Activated naive CD8-positive, alpha-beta T cell treated with anti-CD3 and anti-CD28 coated beads for 36 hours (primary cell): ENCODE measurements at regions not wholly inside any gene's neighbourhood (a gene's known extent, or its start where the extent isn't known, plus 50 kb on each side); places are given as distances from the start of the nearest gene placed in this dataset.

Experiments
- DNase-seq: peaks from one replicate; pipeline ENCODE4 v3.0.0; 2021
- H3K27ac Mint-ChIP-seq: one replicate; pipeline ENCODE4 v1.8.0; 2022; ENCODE audit warnings: mild to moderate bottlenecking, moderate library complexity, mixed read lengths
- H3K27me3 Mint-ChIP-seq: one replicate; pipeline ENCODE4 v1.8.0; 2022; ENCODE audit warnings: mild to moderate bottlenecking, mixed read lengths
- H3K36me3 Mint-ChIP-seq: one replicate; pipeline ENCODE4 v1.8.0; 2021; ENCODE audit warnings: mild to moderate bottlenecking, mixed read lengths
- H3K4me1 Mint-ChIP-seq: one replicate; pipeline ENCODE4 v1.8.0; 2021; ENCODE audit warnings: mixed read lengths
- H3K4me3 Mint-ChIP-seq: one replicate; pipeline ENCODE4 v1.8.0; 2022; ENCODE audit warnings: mild to moderate bottlenecking, moderate library complexity, mixed read lengths
- H3K9me3 Mint-ChIP-seq: one replicate; pipeline ENCODE4 v1.8.0; 2022; ENCODE audit warnings: mixed read lengths

DNA sequence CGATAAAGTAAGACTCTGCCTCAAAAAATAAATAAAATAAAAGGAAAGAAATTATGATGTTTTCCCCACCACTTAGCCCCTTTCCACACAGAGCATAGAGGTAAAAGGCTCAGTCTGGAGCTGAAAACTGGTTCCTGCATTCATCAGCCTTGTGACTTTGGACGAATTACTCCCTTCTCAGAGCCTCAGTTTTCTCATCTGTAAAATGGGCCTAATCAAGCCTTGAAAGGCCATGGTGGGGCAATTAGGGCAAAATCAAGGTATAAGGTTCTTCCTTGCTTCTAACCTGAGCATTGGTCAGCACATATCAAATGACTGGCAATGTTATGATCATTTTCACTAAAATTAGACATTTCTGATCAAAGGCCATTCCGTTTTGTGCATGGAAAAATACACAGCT is 417.7 kb downstream of the MN1 start:
- DNase-seq, result no peak
- H3K36me3 Mint-ChIP-seq, result no peaks in the 10 kb centered on the region
- H3K4me1 Mint-ChIP-seq, result no peaks in the 10 kb centered on the region
- H3K4me3 Mint-ChIP-seq, result no peak overlapping the region
- H3K9me3 Mint-ChIP-seq, result no peaks in the 10 kb centered on the region
- H3K27ac Mint-ChIP-seq, result no peak overlapping the region
- H3K27me3 Mint-ChIP-seq, result peaks cover 18% of the 10 kb centered on the region

DNA sequence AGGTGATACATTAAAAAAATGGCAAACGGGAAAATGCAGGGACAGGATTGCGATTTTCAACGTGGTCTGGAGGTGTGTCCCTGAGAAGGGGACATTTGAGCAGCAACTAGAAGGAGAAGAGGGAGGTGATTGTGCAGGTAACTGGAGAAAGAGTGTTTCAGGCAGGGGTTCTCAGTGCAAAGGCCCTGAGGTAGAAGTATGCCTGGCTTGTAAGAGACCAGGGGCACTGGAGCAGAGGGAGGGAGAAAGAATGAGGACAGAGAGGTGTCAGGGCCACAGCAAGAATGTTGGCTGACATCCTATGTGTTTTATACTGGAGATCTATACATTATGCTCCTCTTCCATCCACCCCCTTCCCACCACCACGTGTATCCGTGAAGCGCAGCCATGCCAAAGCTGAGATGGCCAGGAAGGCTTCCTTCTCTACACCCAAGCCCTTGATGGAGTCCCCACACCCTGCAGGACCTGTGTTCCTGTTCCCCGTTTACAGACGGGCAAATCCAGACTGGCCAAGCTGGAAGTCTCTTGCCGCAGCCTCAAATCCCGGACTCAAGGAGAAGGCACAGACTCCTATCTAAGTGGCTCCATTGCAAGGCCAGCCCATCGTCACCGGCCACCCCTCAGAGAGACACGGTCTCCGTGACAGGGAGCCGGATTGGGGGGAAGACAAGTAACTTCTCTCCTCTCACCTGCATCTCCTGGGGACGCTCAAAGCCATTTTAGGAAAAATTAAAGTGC is 416.1 kb downstream of the MN1 start:
- Mint-ChIP-seq H3K27ac (no peak overlapping the region), H3K36me3 (no peaks in the 10 kb centered on the region), H3K27me3 (peaks cover 19% of the 10 kb centered on the region), H3K9me3 (no peaks in the 10 kb centered on the region), H3K4me1 (no peaks in the 10 kb centered on the region), H3K4me3 (no peak overlapping the region)
- DNase-seq, result no peak

DNA sequence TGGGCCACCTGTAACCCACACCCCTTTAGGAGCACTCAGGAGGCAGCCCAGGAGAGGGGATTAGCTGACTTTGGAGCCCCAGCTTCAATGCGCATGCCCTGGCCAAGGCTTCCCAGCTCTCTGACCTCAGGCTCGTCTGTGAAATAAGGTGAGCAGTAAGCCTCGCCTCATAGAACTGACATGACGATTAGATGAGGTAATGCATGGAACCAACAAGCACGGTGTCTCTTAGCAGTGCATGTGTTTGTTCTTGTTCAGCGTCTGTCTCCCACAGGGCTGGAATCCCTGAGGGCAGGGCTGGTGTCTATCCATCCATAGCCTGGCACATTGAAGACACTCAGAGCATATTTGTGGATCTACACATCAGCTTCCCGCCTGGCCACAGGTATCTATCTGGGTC is 415.4 kb downstream of the MN1 start:
- no peak overlapping the region for H3K4me3 Mint-ChIP-seq
- no peak overlapping the region for H3K27ac Mint-ChIP-seq

DNA sequence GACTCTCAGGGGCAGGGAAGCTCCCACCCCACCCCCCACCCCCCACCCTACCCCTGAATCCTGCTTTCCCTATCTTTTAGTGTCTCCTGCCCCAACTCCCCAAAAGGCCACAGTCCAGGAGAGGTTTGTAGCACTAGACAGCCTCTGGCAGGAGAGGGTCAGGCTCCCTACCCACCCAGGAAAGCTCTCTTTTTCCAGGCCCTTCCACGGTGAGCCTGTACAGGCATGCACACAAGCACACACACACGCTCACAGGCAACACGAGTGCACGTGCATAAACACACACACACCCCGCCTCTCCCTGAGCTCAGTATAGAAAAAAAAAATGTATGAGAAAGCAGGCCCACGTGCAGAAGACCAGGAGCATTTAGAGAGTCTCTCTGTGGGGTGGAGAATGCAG is 414.0 kb downstream of the MN1 start:
- DNase-seq, result no peak
- peaks cover 14% of the 10 kb centered on the region for H3K27me3 Mint-ChIP-seq
- H3K4me1 Mint-ChIP-seq, result no peaks in the 10 kb centered on the region
- H3K36me3 Mint-ChIP-seq, result no peaks in the 10 kb centered on the region
- H3K9me3 Mint-ChIP-seq, result no peaks in the 10 kb centered on the region
- H3K4me3 Mint-ChIP-seq, result no peak overlapping the region
- H3K27ac Mint-ChIP-seq, result no peak overlapping the region

More for the DNA sequence above, 415.4 kb downstream of the MN1 start:
- no peaks in the 10 kb centered on the region for H3K9me3 Mint-ChIP-seq
- peaks cover 19% of the 10 kb centered on the region for H3K27me3 Mint-ChIP-seq
- no peaks in the 10 kb centered on the region for H3K36me3 Mint-ChIP-seq
- DNase-seq, result no peak
- H3K4me1 Mint-ChIP-seq, result no peaks in the 10 kb centered on the region

DNA sequence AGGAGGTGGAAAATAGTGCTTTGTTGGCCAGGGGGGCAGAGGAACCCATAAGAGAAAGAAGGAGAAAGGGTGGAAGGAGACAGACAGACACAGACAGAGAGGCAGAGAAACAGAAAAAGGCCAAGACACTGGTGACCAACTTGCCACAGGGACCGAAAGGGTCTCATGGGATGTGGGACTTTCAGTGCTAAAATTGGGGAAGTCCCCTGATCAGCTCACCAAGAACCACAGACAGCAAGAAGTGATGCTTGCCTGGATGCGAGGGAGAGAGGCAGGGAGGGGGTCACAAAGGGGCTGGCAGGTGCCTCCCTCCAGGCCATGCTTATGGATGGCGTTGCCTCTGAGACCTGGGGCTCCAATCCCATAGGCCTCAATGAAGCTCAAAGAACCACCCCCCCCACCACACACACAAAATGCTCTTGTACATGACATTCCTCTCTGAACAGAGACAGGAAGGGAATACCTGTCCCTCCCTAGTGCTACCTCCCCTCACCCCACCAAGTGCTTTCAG is 413.4 kb downstream of the MN1 start:
- peaks cover 14% of the 10 kb centered on the region for H3K27me3 Mint-ChIP-seq
- H3K4me1 Mint-ChIP-seq, result no peaks in the 10 kb centered on the region
- no peak overlapping the region for H3K27ac Mint-ChIP-seq
- no peaks in the 10 kb centered on the region for H3K36me3 Mint-ChIP-seq
- DNase-seq, result no peak
- H3K4me3 Mint-ChIP-seq, result no peak overlapping the region
- H3K9me3 Mint-ChIP-seq, result no peaks in the 10 kb centered on the region

DNA sequence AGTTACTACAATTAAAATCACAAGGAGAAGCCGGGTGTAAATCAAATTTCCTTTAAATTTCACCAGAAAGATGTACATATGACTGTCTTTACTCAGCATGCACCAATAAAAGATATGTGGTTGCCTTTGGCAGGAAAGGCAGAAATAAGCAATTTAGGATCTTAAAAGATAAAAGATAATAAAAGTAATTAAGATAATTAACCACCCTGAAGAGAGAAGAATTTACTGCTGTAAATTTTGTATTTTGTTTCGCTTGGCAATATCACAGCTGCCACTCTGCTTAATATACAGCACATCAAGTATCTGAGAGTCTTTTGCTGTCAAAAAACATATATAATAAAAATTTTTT is 411.9 kb downstream of the MN1 start:
- H3K27me3 Mint-ChIP-seq, result peaks cover 12% of the 10 kb centered on the region
- H3K4me1 Mint-ChIP-seq, result no peaks in the 10 kb centered on the region
- H3K9me3 Mint-ChIP-seq, result no peaks in the 10 kb centered on the region
- DNase-seq, result no peak
- H3K4me3 Mint-ChIP-seq, result no peak overlapping the region
- H3K36me3 Mint-ChIP-seq, result no peaks in the 10 kb centered on the region
- no peak overlapping the region for H3K27ac Mint-ChIP-seq

DNA sequence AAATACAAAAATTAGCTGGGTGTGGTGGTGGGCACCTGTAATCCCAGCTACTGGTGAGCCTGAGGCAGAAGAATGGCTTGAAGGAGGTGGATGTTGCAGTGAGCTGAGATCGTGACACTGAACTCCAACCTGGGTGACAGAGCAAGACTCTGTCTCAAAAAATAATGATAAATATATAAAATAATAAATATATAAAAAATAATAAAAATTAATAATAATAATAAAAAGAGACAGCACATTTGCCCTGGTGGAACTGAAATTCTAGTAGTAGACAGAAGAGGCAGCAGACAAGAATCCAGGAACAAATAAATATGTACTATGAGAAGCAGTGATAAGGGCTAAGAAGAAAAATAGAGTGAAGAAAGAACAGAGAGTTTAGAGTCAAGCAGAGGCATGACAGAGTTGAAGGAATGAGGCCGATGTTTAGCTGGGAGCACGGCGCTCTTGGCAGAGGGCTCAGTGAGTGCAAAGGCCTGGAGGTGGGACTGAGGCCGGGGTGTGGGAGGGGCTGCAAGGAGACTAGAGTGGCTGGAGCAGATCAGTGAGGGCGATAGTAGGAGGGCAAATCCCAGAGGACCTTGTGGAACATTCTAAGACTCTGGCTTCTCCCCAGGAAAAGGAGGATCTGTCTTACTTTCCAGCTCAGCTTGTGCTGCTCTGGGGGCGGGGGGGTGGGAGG is 410.3 kb downstream of the MN1 start:
- no peaks in the 10 kb centered on the region for H3K9me3 Mint-ChIP-seq
- no peak overlapping the region for H3K4me3 Mint-ChIP-seq
- H3K4me1 Mint-ChIP-seq, result no peaks in the 10 kb centered on the region
- peaks cover 14% of the 10 kb centered on the region for H3K27me3 Mint-ChIP-seq
- H3K36me3 Mint-ChIP-seq, result no peaks in the 10 kb centered on the region
- no peak overlapping the region for H3K27ac Mint-ChIP-seq
- DNase-seq, result no peak

DNA sequence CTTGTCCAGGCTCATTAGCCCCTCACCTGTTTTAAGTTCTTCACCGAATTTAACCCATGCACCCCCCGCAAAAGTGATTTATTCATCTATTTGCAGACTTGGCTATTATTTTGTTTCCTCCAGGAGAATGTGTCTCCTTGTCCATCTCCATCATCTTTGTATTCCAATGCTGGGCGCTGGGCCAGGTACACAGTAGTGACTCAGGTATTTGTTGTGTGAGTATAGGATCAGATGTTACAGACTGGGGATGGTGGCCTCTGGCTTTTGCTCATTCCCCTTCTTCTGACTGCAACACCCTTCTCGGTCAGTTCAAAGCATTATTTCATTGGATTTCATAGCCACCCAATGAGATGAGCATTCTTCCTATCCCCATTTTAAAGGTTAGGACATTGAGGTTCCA is 408.2 kb downstream of the MN1 start:
- H3K27me3 Mint-ChIP-seq, result peaks cover 14% of the 10 kb centered on the region
- no peak for DNase-seq
- H3K27ac Mint-ChIP-seq, result no peak overlapping the region
- no peaks in the 10 kb centered on the region for H3K36me3 Mint-ChIP-seq
- H3K4me1 Mint-ChIP-seq, result no peaks in the 10 kb centered on the region
- no peak overlapping the region for H3K4me3 Mint-ChIP-seq
- no peaks in the 10 kb centered on the region for H3K9me3 Mint-ChIP-seq

DNA sequence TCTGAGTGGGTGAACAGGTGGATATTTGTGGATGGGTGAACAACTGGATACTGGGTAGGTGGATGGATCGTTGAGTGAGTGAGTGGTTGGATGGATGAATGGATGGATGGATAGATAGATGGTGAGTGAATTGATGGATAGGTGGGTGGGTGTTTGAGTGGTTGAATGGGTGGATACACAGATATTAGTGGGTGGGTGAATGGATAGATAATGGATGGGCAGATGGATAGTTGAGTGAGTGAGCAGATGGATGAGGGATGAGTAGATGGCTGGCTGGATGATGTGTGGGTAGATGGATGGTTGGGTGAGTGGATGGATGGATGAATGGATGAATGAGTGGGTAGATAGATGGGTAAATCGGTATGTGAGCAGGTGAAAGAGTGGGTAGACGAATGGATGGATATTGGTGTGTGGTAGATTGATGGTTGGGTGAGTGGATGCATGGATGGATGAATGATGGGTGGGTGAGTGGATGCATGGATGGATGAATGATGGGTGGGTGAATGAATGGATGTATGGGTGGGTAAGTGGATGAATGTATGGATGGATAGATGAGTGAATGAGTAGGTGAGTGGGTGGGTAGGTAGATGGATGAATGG is 406.7 kb downstream of the MN1 start:
- peaks cover 8% of the 10 kb centered on the region for H3K27me3 Mint-ChIP-seq
- H3K36me3 Mint-ChIP-seq, result no peaks in the 10 kb centered on the region
- no peaks in the 10 kb centered on the region for H3K4me1 Mint-ChIP-seq
- no peaks in the 10 kb centered on the region for H3K9me3 Mint-ChIP-seq
- no peak overlapping the region for H3K27ac Mint-ChIP-seq
- DNase-seq, result no peak
- no peak overlapping the region for H3K4me3 Mint-ChIP-seq

DNA sequence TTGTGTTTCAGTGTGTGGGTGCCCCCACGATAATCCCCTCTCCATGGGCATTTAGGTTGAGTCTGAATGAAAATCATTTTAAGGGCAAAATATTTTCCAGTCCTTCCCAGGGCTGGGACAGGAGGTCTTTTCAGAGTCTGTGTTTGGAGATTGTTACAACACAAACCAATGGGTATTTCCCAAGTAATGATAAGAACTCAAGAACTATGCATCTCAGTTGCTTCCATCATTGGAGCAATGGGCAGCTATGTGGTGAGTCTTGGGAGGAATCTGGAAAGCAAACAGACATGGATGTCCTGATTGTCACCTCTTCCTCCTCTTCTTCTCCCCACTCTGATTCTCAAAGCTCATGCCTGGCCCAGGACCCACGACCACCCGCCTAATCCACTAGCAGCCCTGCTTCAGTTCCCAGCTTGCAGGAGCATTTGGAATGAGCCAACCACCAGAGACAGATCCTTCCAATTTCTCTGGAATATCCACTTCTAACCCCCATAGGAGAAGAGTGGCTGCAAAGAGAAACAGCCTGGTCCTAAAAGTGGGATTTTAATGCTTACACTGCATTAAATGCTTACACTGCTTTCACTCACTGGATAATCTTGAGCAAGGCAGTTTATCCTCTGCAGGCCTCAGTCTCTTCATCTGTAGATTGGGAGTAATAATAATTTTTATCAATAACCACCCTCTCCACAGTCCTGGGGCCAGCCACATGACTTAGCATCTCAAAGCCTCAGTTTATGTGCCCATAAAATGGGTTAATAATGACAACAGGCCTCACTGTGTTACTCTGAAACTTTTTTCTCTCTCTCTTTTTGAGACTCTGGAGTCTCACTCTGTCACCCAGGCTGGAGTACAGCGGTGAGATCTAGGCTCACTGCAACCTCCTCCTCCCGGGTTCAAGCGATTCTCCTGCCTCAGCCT is 404.3 kb downstream of the MN1 start:
- H3K27me3 Mint-ChIP-seq, result peaks cover 20% of the 10 kb centered on the region
- no peaks in the 10 kb centered on the region for H3K36me3 Mint-ChIP-seq
- no peak overlapping the region for H3K4me3 Mint-ChIP-seq
- no peaks in the 10 kb centered on the region for H3K4me1 Mint-ChIP-seq
- no peak overlapping the region for H3K27ac Mint-ChIP-seq
- H3K9me3 Mint-ChIP-seq, result peaks cover 2% of the 10 kb centered on the region
- DNase-seq, result no peak

DNA sequence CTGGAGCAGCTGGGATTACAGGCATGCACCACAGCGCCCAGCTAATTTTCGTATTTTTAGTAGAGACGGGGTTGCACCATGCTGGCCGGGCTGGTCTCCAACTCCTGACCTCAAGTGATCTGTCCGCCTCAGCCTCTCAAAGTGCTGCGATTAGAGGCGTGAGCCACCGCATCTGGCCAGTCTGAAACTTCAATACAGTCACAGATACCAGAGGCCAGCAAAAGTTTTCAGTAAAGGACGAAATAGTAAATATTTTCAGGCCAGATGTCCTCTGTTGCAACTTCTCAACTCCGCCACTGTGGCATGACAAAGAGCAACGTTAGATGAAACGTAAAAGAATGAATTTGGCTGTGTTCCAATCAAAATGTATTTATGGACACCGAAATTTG is 403.6 kb downstream of the MN1 start:
- Mint-ChIP-seq H3K9me3 (peaks cover 2% of the 10 kb centered on the region), H3K27ac (no peak overlapping the region), H3K36me3 (no peaks in the 10 kb centered on the region), H3K4me3 (no peak overlapping the region), H3K4me1 (no peaks in the 10 kb centered on the region), H3K27me3 (peaks cover 23% of the 10 kb centered on the region)
- DNase-seq, result no peak

DNA sequence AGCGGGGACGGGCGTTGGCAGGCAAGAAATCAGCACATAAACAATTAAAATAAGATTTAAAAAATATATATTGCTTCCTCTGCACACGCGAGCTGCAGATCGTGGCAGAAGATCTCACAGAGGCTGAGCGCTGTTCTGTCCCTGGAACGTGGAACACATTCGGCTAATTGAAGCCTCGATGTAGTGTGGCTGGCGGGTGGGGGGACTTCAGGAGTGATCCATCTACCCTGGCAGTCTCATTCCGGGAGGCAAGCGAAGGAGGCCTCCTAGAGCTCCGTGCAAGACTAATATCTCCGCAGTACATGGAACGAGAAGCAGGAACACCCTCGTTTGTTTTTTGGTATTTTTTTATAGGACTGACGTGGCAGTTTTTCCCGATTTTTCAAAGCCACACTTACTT is 402.4 kb downstream of the MN1 start:
- peaks cover 23% of the 10 kb centered on the region for H3K27me3 Mint-ChIP-seq
- H3K27ac Mint-ChIP-seq, result no peak overlapping the region
- H3K4me3 Mint-ChIP-seq, result no peak overlapping the region
- no peak for DNase-seq
- H3K36me3 Mint-ChIP-seq, result no peaks in the 10 kb centered on the region
- peaks cover 4% of the 10 kb centered on the region for H3K9me3 Mint-ChIP-seq
- H3K4me1 Mint-ChIP-seq, result no peaks in the 10 kb centered on the region

DNA sequence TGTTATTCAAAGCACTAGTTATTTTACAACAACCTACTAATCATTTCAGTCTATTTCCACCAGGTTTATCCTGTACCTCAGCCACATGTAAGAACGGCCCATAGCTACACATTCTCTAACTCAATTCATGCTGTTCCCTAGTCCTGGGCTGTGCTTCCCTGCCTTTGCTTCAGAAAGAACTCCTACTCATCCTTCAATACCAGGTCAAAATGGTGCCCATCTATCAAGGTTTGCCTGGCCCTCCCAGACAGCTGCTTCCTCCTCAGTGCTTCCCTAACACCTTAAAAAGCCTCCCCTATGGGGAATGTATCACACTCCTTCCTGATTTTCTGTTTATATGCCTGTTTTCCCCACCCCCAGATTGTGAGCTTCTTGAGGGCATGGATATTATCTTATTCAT is 400.7 kb downstream of the MN1 start:
- Mint-ChIP-seq H3K36me3 (no peaks in the 10 kb centered on the region), H3K4me3 (no peak overlapping the region), H3K4me1 (no peaks in the 10 kb centered on the region), H3K27ac (no peak overlapping the region), H3K9me3 (peaks cover 4% of the 10 kb centered on the region), H3K27me3 (peaks cover 19% of the 10 kb centered on the region)
- no peak for DNase-seq

DNA sequence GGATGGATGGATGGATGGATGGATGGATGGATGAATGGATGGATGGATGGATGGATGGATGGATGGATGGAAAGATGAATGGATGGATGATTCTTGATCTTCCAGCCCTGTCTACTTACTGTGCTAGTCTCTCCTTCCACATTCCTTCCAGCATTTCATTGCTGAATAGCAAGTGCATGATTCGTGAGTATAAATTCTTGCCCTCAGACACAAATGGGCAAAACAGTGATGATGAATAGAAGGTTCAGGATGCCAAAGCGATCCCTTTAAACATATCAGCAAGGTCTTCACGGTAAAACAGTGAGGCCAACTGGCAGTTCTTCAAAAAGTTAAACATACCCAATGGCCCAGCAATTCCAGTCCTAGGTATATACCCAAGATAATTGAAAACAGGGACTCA is 400.2 kb downstream of the MN1 start:
- H3K4me1 Mint-ChIP-seq, result no peaks in the 10 kb centered on the region
- peaks cover 23% of the 10 kb centered on the region for H3K27me3 Mint-ChIP-seq
- no peak overlapping the region for H3K4me3 Mint-ChIP-seq
- peaks cover 4% of the 10 kb centered on the region for H3K9me3 Mint-ChIP-seq
- no peak overlapping the region for H3K27ac Mint-ChIP-seq
- DNase-seq, result no peak
- H3K36me3 Mint-ChIP-seq, result no peaks in the 10 kb centered on the region

DNA sequence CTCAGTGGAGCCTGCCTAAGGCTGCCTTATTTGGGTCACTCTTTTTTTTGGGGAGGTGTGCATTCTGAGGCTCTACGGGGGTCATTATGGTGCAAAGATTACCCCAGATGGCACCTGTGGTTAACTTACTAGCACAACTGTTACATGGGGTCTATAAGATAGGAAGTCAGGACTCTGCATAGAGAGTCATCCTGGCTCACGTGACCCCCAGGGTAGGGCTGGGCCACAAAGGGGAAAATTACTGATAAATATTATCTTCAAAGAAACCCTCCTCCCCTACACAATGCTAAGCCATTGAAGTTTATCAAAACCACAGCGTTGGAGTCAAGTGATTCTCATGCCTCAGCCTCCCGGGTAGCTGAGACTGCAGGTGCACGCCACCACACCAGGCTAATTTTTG is 397.1 kb downstream of the MN1 start:
- Mint-ChIP-seq H3K27me3 (peaks cover 23% of the 10 kb centered on the region), H3K4me1 (no peaks in the 10 kb centered on the region), H3K9me3 (peaks cover 4% of the 10 kb centered on the region), H3K36me3 (no peaks in the 10 kb centered on the region), H3K27ac (no peak overlapping the region), H3K4me3 (no peak overlapping the region)
- no peak for DNase-seq
